HG03442 (cell line): ENCODE measurements at regions not wholly inside any gene's neighbourhood (a gene's known extent, or its start where the extent isn't known, plus 50 kb on each side); places are given as distances from the start of the nearest gene placed in this dataset.

Experiments
- ATAC-seq: cut with Tn5 transposase; IDR thresholded peaks from one replicate; pipeline ENCODE4 v1.9.1; 2021; ENCODE audit warnings: mild to moderate bottlenecking, moderate library complexity; ENCODE audit not compliant: unreplicated experiment

DNA sequence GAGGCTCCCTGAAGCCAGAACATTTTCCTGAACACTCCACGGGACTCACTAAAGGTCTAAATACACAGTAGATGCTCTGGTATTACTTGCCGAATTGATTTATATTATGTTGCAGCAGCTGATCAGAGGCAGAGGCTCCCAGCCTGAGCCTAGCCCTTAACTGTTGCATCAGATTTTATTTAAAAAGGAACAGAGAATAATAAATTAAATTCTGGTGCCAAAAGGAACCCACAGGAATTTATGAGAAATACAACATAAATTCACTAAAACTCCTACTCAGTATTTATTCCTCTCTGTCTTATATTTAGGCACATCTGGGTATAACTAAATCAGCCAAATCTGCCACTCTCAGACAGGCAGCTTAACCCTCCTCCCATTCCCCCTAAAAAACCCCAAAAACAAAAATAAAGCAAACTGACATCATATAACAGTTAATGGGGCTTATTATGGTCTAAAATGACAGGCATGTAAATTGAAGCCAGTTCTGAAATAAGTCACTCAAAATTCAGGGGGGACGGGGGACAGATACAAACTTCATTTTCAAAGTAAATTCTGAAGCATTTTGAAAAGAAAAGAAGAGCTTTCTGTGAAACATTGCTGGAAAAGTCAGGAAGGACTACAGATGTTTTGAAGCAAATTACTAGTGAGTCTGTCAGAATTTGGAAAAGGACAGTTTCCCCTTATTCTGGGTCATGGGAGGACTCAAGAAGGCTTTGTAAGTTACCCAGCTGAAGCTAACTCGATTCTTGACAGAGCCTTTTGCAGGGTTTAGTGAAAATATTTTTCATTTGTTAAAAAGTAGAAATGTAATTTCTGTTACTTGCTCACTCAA is 53.8 kb upstream of the CORO2B start:
- no peak for ATAC-seq

DNA sequence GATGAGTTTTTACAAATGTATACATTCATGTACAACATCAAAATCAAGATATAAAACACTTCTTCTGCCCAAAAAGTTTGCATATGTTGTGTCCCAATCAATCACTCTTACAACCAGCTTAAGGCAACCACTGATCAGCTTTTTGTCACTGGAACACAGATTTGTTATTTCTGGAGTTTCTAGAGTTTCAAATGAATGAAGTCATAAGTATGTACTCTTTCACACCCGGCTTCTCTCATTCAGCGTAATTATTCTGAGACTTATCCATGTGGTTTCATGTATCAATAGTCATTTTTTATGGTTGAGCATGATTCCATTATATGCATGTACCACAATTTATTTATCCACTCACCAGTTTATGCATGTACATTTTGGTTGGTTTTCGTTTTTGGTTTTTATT is 53.0 kb upstream of the CORO2B start:
- ATAC-seq: no peak

- peak; percentile 47 for ATAC-seq
Observed at GRCh38 chr15:68526269-68526668, 52.5 kb upstream of the CORO2B start.

- no peak for ATAC-seq
Observed at GRCh38 chr15:68526784-68527183, 52.0 kb upstream of the CORO2B start.

GRCh38 chr15:68528626-68529290 is 50.0 kb upstream of the CORO2B start:
- no peak for ATAC-seq
